Neutrophil (primary cell): ENCODE measurements at regions not wholly inside any gene's neighbourhood (a gene's known extent, or its start where the extent isn't known, plus 50 kb on each side); places are given as distances from the start of the nearest gene placed in this dataset.

Experiments
- H3K27ac ChIP-seq: fragments of 200-600 bp; sonication (generic); 2 replicates; pipeline ENCODE4 v1.5.1; 2016; ENCODE audit warnings: mild to moderate bottlenecking, moderate library complexity
- H3K27me3 ChIP-seq: fragments of 200-600 bp; sonication (generic); 2 replicates; pipeline ENCODE4 v1.6.0; 2016; ENCODE audit warnings: mild to moderate bottlenecking
- H3K36me3 ChIP-seq: fragments of 200-600 bp; sonication (generic); 2 replicates; pipeline ENCODE4 v1.5.1; 2017
- H3K4me1 ChIP-seq, 2 experiments: fragments of 200-600 bp in 1 of 2; sonication (generic) in 1 of 2; 1 replicate in 1 of 2; 2 replicates in 1 of 2; pipeline versions ENCODE4 v1.5.1 to v1.6.1; 2013 to 2016; ENCODE audit warnings: low read depth in 1 of 2, low read length in 1 of 2, mild to moderate bottlenecking in 1 of 2, moderate library complexity in 1 of 2; ENCODE audit not compliant: control insufficient read depth in 1 of 2, insufficient read depth in 1 of 2
- H3K4me3 ChIP-seq, 2 experiments: fragments of 200-600 bp in 1 of 2; sonication (generic) in 1 of 2; 1 replicate in 1 of 2; 2 replicates in 1 of 2; pipeline ENCODE4 v1.5.1; 2013 to 2016; ENCODE audit warnings: low read depth in 1 of 2, low read length in 1 of 2, mild to moderate bottlenecking in 1 of 2, moderate library complexity in 1 of 2
- H3K9me3 ChIP-seq: fragments of 200-600 bp; sonication (generic); 2 replicates; pipeline ENCODE4 v1.5.1; 2016
- TF ChIP-seq, protein P1 (sequence below): fragments of 200-600 bp; sonication (generic); IDR thresholded peaks from 2 replicates; pipeline ENCODE4 v1.5.1; 2016; ENCODE audit warnings: antibody characterized with exemption

GRCh38 chr5:164934039-164934438 lies 1428.6 kb downstream of the MAT2B start:
- Histone ChIP-seq H3K27me3 (no peaks in the 10 kb centered on the region), H3K36me3 (no peaks in the 10 kb centered on the region), H3K9me3 (no peaks in the 10 kb centered on the region), H3K27ac (no peak overlapping the region), H3K4me3 (no peak overlapping the region), H3K4me1 (no peaks in the 10 kb centered on the region)
- TF ChIP-seq, protein P1, sequence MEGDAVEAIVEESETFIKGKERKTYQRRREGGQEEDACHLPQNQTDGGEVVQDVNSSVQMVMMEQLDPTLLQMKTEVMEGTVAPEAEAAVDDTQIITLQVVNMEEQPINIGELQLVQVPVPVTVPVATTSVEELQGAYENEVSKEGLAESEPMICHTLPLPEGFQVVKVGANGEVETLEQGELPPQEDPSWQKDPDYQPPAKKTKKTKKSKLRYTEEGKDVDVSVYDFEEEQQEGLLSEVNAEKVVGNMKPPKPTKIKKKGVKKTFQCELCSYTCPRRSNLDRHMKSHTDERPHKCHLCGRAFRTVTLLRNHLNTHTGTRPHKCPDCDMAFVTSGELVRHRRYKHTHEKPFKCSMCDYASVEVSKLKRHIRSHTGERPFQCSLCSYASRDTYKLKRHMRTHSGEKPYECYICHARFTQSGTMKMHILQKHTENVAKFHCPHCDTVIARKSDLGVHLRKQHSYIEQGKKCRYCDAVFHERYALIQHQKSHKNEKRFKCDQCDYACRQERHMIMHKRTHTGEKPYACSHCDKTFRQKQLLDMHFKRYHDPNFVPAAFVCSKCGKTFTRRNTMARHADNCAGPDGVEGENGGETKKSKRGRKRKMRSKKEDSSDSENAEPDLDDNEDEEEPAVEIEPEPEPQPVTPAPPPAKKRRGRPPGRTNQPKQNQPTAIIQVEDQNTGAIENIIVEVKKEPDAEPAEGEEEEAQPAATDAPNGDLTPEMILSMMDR, result no peak

GRCh38 chr5:164934561-164934960 lies 1429.1 kb downstream of the MAT2B start:
- Histone ChIP-seq H3K36me3 (no peaks in the 10 kb centered on the region), H3K9me3 (no peaks in the 10 kb centered on the region), H3K4me3 (no peak overlapping the region), H3K27ac (no peak overlapping the region), H3K4me1 (no peaks in the 10 kb centered on the region), H3K27me3 (no peaks in the 10 kb centered on the region)
- TF ChIP-seq, protein P1, result no peak

DNA sequence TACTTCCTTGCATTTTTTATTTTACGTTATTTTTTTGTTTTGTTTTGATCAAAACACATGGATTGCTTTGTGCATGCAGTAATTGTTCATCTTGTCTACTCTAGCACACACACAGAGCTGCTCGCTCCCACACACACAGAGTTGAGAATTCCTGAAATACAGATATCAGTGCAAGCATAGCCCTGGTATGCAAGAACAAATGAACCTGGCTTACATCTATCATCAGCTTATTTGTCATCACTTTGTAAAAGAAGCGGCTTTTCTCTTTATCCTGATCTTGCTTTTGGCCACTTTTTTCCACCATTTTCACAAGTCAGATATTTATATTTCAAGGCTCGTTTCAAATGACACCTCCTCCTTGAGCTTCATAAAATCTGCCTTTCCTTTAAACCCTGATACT lies 1435.7 kb downstream of the MAT2B start:
- no peak overlapping the region for H3K27ac ChIP-seq
- no peaks in the 10 kb centered on the region for H3K27me3 ChIP-seq
- H3K4me3 ChIP-seq, result no peak overlapping the region
- H3K9me3 ChIP-seq, result no peaks in the 10 kb centered on the region
- peaks cover 0 to 7% of the 10 kb centered on the region in 2 experiments for H3K4me1 ChIP-seq
- TF ChIP-seq, protein P1, result no peak
- no peaks in the 10 kb centered on the region for H3K36me3 ChIP-seq

- no peak overlapping the region for H3K4me3 ChIP-seq
- no peaks in the 10 kb centered on the region for H3K9me3 ChIP-seq
- TF ChIP-seq, protein P1, result no peak
Measured at GRCh38 chr5:164950927-164951326, 1445.5 kb downstream of the MAT2B start.

GRCh38 chr5:164951570-164951969 lies 1446.2 kb downstream of the MAT2B start:
- H3K4me3 ChIP-seq, result no peak overlapping the region
- no peaks in the 10 kb centered on the region for H3K4me1 ChIP-seq
- H3K27ac ChIP-seq, result no peak overlapping the region
- H3K27me3 ChIP-seq, result no peaks in the 10 kb centered on the region
- H3K9me3 ChIP-seq, result no peaks in the 10 kb centered on the region
- H3K36me3 ChIP-seq, result no peaks in the 10 kb centered on the region
- TF ChIP-seq, protein P1, result no peak

More at GRCh38 chr5:164950927-164951326, 1445.5 kb downstream of the MAT2B start:
- no peaks in the 10 kb centered on the region for H3K36me3 ChIP-seq
- no peak overlapping the region for H3K27ac ChIP-seq
- no peaks in the 10 kb centered on the region for H3K4me1 ChIP-seq
- H3K27me3 ChIP-seq, result no peaks in the 10 kb centered on the region

GRCh38 chr5:164958688-164959087 lies 1453.3 kb downstream of the MAT2B start:
- no peaks in the 10 kb centered on the region for H3K36me3 ChIP-seq
- no peak overlapping the region for H3K4me3 ChIP-seq
- H3K4me1 ChIP-seq, result no peaks in the 10 kb centered on the region
- no peaks in the 10 kb centered on the region for H3K27me3 ChIP-seq
- no peak overlapping the region for H3K27ac ChIP-seq
- H3K9me3 ChIP-seq, result no peaks in the 10 kb centered on the region
- TF ChIP-seq, protein P1, result no peak
